ENCODE measurements at regions not wholly inside any gene's neighbourhood (a gene's known extent, or its start where the extent isn't known, plus 50 kb on each side); places are given as distances from the start of the nearest gene placed in this dataset.
"Not testable (repeated sequence)": the region's sequence is repeated elsewhere in the genome, so short reads cannot be mapped to it uniquely, and the experiment has no call there.

DNA sequence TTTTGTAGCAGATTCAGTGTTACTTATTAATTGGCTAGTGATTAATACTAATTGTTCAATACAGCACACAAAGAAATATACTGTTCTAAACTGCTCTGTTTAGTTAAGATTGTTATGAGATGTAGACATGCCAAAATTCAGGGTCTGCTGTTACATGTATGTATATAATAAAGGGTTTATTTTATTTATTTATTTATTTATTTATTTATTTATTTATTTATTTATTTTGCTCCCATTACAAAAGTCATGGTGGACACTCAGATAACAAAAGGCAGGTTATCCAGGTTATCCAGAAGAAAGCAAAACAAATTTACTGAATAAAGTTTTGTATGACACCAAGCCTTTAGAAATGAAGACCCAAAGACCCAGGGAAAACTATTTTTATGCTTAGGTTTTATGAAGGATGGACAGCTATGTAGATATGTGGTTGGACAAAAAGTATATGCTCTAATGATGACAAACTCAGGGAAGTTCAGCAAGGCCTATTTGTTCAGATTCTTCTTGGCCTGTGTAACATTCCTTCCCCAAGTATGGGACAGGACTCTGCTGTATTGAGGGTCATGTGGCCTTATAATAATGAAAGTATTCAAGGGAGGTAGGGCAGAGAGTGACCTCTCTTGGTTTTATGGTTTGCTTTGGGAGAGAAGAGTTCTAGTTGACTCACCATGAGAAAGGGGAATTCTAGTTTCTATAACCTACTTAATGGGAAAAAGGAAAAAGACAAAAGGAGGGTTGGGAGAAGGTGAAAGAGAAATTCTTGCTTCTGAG, 1056.8 kb downstream of the ROBO2 start:
- no peak for ATAC-seq
- H3K4me3 ChIP-seq: no peak overlapping the region
- no peaks in the 10 kb centered on the region for H3K36me3 ChIP-seq
- no peaks in the 10 kb centered on the region for H3K9me3 ChIP-seq
- intact Hi-C loops (cut with DNase I): no loop called here
- no peak for DNase-seq
- no peaks in the 10 kb centered on the region for H3K4me1 ChIP-seq
- no peaks in the 10 kb centered on the region for H3K27me3 ChIP-seq
- H3K27ac ChIP-seq: no peak overlapping the region
- TF ChIP-seq, protein P1, sequence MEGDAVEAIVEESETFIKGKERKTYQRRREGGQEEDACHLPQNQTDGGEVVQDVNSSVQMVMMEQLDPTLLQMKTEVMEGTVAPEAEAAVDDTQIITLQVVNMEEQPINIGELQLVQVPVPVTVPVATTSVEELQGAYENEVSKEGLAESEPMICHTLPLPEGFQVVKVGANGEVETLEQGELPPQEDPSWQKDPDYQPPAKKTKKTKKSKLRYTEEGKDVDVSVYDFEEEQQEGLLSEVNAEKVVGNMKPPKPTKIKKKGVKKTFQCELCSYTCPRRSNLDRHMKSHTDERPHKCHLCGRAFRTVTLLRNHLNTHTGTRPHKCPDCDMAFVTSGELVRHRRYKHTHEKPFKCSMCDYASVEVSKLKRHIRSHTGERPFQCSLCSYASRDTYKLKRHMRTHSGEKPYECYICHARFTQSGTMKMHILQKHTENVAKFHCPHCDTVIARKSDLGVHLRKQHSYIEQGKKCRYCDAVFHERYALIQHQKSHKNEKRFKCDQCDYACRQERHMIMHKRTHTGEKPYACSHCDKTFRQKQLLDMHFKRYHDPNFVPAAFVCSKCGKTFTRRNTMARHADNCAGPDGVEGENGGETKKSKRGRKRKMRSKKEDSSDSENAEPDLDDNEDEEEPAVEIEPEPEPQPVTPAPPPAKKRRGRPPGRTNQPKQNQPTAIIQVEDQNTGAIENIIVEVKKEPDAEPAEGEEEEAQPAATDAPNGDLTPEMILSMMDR (IDR thresholded peaks at IDR 0.05): no peak

DNA sequence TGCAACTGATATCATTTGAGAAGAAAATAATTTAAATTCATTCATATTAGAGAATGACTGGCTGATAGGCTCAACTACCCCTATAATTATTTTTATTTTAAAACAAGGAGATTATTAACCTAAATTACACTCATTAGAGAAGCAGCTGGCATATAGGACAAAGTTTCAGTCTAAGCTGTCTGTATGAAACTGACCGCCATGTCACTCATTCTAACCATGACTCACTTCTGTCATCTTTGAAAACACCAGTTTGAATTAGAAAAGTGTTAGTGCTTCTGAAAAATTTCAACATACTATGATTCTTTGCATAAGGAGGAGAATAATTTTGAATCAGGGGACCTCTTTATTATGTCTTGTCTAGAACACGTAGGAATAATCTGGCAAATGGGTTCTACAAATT, 1058.5 kb downstream of the ROBO2 start:
- no peaks in the 10 kb centered on the region for H3K36me3 ChIP-seq
- no peaks in the 10 kb centered on the region for H3K27me3 ChIP-seq
- H3K9me3 ChIP-seq: no peaks in the 10 kb centered on the region
- no peak overlapping the region for H3K4me3 ChIP-seq
- no peak overlapping the region for H3K27ac ChIP-seq
- DNase-seq (no peak), ATAC-seq (no peak)
- intact Hi-C loops (cut with DNase I): no loop called here
- TF ChIP-seq, protein P1 (IDR thresholded peaks at IDR 0.05): no peak
- H3K4me1 ChIP-seq: no peaks in the 10 kb centered on the region

DNA sequence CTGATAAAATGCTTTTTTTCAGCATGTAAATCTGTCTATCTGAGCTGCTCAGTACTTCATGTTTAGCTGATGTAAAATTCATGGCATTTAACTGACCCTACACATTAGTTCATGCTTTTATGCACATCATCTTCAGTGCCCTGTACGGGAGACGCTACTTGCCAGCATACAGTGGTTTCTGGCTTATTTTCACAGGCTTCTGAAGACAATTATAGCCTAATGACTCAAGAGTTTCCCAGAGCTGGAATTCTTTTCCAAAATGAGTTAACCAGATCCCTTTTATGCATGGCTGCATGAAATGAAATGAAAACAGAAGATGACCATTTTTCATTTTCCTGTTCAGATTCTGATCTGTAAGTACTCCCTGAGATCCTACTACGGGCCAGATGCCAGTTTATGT, 1061.5 kb downstream of the ROBO2 start:
- Histone ChIP-seq H3K36me3 (no peaks in the 10 kb centered on the region), H3K27me3 (no peaks in the 10 kb centered on the region), H3K27ac (no peak overlapping the region), H3K4me1 (no peaks in the 10 kb centered on the region), H3K4me3 (no peak overlapping the region), H3K9me3 (no peaks in the 10 kb centered on the region)
- intact Hi-C loops (cut with DNase I): no loop called here
- no peak for ATAC-seq
- TF ChIP-seq, protein P1 (IDR thresholded peaks at IDR 0.05): no peak
- DNase-seq: no peak

DNA sequence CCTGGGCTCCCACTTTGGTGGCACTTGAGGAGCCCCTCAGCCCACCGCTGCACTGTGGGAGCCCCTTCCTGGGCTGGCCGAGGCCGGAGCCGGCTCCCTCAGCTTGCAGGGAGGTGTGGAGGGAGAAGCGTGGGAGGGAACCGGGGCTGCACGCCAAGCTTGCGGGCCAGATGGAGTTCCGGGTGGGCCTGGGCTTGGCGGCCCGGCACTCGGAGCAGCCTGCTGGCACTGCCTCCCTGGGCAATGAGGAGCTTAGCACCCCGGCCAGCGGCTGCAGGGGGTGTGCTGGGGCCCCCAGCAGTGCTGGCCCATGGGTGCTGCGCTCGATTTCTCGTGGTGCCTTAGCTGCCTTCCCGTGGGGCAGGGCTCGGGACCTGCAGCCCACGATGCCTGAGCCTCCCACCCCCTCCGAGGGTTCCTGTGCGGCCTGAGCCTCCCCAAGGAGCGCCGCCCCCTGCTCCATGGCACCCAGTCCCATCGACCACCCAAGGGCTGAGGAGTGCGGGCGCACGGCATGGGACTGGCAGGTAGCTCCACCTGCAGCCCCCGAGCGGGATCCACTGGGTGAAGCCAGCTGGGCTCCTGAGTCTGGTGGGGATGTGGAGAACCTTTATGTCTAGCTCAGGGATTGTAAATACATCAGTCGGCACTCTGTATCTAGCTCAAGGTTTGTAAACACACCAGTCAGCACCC, 1068.5 kb downstream of the ROBO2 start:
- DNase-seq; ATAC-seq; intact Hi-C loops (cut with DNase I): not testable (repeated sequence)

DNA sequence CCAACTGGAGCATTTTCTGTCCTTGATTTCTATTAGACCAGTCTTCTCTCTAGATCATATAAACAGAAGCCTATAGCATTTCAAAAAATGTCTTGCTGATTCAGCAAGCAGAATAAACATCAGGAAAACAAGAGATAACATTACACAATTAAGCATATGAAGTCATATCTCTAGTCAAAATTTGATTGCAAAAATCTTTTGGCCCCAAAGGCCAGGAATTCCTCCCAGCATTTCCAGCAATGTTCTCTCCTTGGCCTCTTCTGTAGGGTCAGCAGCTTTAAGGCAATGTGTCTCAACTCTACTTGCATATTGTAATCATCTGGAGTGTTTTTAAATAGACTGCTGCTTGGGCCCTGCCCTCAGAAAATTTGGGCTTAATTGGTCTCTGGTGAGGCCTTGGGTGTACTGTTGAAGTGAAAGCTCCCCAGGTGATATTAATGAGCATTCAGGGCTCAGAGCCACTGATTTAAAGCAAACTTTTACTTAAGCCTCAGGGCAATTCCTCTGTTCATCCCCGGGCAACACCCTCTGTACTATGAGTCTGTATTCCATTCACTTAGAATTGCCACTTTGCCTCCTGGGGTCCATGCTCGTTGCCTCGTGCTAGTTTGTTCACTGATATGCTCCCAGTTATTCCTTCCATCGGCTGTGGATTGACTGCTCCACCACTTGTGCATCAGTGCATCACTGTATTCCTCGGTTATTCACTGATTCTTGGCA, 1072.6 kb downstream of the ROBO2 start:
- DNase-seq: no peak

More for the DNA sequence above, 1068.5 kb downstream of the ROBO2 start:
- not testable (repeated sequence) for H3K4me3 ChIP-seq, H3K36me3 ChIP-seq, H3K9me3 ChIP-seq, H3K27me3 ChIP-seq, H3K27ac ChIP-seq, H3K4me1 ChIP-seq

More for the DNA sequence above, 1072.6 kb downstream of the ROBO2 start:
- TF ChIP-seq, protein P1 (IDR thresholded peaks at IDR 0.05): no peak
- Histone ChIP-seq H3K36me3 (no peaks in the 10 kb centered on the region), H3K4me1 (no peaks in the 10 kb centered on the region), H3K27ac (peak overlapping the region; percentile 7), H3K4me3 (no peak overlapping the region), H3K27me3 (no peaks in the 10 kb centered on the region), H3K9me3 (no peaks in the 10 kb centered on the region)
- intact Hi-C loops (cut with DNase I): no loop called here
- peak; percentile 30 for ATAC-seq

Measured in upper lobe of right lung (tissue), 1 donor.